GM04503 (cell line): ENCODE measurements at regions not wholly inside any gene's neighbourhood (a gene's known extent, or its start where the extent isn't known, plus 50 kb on each side); places are given as distances from the start of the nearest gene placed in this dataset.
"Not testable (repeated sequence)": the region's sequence is repeated elsewhere in the genome, so short reads cannot be mapped to it uniquely, and the experiment has no call there.

Experiments
- DNase-seq: peaks from one replicate; pipeline ENCODE4 v3.0.0-alpha.2; 2012; ENCODE audit warnings: low read depth

DNA sequence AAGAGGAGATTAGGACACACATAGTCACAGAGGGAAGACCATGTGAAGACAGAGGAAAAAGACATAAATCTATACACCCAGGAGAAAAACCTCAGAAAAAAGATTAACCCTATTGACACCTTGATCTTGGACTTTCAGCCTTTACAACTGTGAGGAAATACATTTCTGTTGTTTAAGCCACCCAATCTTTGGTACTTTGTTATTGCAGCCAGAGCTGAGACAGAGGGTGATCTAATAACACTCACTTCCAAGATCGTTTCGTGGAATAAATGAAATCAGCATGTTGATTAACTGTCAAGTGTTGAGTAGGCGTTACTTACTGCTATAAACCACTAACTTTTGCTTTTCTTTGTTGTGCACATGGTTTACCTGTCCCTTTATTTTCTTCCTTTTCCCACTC is 361.2 kb upstream of the RIOK2 start:
- no peak for DNase-seq

DNA sequence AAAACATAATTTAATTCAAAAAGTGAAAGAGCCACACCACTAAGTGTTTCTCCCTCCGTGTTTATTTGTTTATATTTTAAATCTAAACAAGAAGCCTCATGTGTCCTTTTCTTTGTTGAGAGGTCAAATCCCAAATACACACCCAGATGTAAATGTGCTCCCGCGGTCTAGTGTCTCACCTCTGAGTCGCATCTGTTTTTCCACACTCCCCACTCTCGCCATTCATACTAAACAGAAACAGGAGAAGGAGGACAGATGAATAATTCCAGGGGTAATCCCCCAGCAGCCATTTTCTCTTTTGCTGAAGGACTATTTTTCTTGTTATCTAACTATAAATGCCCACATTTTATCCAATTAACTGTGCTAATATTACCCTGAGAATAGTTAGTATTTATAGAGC is 361.6 kb upstream of the RIOK2 start:
- DNase-seq: no peak

DNA sequence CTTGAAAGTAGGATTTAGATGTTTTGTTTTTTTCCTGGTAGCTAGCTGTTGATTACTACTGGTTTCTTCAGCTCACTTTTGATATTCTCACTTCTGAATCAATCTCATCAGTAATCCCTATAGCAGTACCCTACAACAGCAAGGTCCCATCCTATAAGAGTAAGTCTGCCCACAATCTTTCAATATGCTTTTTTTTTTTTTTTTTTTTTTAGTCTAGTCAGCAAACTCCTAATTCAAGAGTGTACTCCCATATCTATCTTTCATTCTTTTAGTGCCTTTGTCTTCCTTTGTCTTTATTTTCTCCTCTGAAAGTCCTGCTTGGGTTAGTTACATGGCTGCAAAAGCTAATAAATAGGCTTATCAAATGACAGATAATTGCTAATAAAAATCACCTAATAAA is 362.4 kb upstream of the RIOK2 start:
- DNase-seq: no peak

DNA sequence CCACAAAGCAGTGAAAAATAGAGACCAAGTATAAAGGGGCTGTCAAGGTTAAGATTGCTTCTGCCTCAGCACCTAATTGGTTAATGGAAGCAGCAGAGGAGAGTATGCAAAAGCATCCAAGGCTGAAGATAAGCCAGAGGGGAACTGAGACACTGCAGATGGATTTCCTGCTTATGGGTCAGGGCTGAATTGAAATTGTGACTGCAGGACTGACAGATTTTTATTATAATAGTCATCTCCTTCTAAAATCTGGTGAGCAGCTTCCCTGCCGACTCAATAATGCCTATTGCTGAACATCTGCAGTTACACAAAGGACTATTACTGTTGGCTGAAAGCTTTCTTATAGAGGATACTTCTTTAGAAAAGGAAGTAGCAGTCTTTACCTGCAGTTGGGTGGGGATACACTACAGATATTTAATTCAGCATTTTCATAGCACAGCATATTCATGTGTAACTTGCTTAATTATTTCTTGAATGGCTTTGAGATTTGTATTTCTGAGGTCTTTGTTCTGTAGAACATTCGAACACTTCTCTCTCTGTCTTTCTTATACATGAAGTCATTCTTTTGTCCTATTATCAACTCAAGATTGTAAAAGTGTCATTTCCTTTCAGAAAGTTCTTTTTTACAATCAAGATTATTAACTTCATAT is 363.0 kb upstream of the RIOK2 start:
- no peak for DNase-seq

DNA sequence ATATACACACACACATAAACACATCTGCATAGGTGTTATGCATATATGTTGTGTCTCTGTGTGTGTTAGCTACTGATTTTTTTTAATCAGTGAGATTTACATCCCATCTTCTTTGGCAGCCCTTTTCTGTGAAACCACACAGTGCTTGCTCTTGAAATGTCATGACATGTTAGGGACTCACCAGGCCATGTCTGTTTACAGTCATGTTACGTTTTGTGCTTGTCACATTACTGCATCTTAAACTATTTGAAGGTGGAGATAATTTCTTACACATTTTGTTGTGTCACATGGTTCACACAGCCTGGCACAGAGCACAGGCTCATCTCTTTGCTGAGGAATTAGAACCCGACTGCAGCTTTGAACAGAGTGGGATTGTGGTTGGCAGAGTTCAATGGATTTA is 364.4 kb upstream of the RIOK2 start:
- DNase-seq: no peak

DNA sequence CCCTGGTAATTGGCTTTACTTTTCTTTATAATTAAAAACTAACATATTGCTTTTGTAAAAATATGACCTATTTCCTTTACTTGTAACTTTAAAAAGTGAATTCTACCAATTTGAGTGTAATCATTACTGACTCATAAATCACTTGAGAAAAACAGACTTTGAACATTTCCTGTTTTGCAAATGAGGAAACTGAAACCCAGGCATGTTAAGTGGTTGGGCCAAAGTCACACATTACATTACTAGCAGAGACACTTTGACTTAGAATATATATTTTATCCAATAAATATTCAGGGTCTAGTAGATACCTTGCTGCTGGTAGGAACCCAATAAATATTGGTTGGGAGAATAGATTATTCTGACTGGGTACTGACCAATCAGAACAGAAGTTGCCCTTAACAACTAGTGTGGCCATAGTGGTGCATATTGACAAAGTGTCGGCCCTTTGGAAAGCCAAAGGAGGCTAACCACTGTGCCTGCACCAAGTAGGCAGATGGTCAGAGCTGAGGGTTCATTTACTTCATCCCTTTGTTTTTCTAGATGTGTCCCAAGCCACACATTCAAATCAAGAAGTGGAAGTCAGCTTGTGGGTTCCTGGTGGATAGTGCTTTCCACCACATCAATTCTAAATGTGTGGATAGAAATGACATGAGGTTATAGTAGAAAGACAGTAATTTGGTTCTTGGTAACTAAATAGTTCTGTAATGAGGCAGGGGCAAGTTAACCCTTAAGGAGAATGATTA is 365.1 kb upstream of the RIOK2 start:
- no peak for DNase-seq

DNA sequence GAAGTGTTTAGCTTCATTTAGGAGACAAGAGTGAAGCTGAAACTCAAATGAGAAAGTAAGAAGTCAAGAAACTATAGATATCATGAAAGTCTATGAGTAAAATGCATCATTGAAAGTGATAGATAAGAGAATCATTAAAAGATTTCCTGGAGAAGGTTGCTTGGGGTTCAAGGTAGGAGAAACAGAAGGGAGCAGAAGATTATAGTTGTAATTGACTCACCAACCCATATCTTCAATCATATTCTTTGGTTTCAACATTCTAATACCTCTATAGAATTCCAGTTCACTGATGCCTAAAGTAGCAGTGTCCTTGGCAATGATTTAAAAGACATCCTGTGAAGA is 365.7 kb upstream of the RIOK2 start:
- DNase-seq: no peak

DNA sequence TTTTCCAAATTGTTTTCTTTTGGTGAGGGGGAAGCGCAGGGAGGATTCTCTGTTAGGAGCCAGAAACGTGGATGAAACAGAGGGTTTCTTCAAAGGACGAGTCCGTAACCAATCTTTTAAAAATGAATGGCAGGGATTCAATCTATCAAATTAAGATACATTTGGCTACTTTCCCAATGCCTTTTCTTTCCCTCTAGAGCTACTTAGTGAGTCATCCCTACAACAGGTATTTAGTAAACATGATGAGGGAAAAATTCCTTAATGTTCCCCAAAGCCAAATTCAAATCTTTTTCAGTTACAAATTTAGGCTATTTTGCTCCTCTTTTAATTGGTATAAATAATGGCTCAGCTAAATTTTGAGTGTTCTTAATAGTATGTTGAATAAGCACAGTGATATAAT is 366.4 kb upstream of the RIOK2 start:
- no peak for DNase-seq

DNA sequence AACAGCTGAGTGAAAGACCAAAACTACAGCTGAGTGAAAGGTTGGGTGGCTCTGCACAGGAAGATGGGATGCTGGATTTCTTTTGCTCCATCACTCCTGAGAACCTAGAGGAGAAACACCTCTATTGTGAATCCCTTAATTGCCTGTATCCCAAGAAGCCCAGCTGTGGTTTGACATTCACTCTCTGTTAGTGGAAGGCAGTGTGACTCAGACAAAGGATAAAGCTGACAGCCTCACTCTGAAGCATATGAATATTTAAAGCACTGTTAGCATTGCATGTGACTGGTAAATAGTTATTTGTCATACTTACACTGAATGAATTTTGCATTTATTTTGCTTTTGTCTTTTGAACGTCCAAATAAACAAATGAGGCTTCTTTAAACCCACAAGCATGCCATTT is 367.1 kb upstream of the RIOK2 start:
- DNase-seq: no peak

DNA sequence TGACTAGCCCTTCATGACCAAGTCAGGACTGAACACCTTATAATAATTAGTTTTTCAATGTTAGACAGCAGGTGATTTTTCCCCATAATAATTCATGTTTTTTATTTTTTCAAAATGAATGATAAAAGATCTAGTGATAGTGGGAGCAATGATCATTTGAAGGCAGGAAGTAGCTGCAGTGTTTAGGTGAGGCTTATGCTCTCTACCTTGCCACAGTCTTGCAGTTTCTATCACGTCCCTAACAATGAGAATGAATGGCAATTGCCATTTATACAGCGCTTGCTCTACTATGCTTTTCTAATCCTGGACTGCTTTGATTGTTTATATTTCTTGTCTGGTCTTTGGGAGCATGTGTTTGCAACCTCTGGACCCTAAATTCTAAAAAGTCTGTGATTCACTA is 367.8 kb upstream of the RIOK2 start:
- DNase-seq: no peak

DNA sequence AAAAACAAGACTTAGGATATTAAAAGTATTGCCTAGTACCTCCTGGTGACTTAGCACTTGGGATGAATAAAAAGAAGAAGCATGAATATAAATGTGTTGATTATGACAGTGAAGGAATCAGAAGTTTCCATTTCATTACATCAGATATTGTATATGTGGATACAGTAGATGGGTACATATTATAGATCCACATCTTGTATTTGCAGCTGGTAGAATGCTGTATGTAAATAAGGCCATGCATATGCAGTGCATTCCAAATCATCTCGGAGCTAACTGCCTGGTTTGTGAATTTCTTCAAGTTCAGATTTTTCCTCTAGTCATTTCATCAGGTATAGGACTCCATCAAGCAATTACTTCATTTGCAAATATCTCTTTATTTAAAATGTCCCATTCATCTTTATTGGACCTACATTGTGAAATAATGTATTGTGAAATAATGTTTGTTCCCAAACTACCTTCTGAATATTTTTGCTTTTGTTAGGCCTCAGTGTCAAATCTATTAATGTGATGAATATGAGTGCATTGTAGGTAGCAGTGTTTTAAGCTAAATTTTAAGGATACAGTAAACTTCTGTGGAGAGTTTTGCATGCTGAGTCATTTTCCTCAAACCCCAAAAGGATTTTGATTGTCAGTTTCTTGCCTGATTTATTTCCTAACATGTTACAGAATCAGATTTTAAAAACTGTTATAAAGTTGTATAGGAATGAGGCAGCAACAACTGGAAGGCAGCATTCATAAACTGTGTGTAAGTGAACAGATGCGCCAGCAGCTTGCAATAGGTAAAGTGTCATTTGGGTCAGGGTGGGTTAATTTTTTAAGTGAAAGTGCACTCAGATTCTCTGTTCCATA is 370.8 kb upstream of the RIOK2 start:
- DNase-seq: no peak

DNA sequence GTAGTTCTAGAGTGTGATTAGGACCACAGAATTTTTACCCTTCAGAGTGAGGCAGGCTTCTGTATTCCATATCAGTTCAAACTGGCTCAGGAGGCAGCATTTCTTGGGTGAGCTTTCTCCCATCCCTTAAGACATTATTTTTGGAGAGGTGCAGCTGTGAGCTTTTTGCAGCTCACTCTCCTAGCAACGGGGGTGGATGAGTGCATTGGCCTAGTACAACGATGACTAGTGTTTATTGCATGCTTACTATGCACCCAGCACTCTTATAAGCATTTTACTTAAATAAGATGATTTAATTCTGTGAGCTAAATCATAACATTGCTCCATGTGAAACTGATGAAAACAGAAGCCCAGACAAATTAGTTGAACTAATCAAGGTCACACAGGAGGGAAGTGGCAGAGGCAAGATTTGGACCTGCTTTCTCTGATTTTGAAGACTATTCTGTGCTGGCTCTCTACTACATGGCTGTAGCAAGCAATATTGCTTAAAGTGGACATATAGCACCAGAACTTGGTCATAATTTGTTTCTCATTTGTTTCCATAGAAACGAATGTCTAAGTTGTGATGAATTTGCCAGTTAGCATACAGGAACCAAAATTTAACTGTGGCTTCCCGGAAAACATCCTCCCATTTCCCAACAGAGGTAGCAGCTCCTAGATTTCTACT is 372.1 kb upstream of the RIOK2 start:
- DNase-seq: no peak

DNA sequence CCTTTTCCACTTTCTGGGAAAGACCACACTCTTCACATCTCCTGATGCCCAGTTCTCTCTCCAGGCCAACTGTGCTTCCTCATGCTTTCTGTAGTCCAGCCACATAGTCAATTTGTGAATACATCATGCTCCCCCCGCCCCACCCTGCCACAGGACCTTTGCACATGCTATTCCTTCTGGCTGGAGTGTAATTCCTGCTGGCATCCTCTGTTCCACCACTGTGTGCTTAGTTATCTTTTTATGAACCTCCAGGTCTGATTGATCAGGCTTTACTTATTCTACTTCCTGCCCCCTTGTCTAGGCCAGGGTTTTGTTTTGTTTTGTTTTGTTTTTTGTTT is 372.6 kb upstream of the RIOK2 start:
- no peak for DNase-seq

DNA sequence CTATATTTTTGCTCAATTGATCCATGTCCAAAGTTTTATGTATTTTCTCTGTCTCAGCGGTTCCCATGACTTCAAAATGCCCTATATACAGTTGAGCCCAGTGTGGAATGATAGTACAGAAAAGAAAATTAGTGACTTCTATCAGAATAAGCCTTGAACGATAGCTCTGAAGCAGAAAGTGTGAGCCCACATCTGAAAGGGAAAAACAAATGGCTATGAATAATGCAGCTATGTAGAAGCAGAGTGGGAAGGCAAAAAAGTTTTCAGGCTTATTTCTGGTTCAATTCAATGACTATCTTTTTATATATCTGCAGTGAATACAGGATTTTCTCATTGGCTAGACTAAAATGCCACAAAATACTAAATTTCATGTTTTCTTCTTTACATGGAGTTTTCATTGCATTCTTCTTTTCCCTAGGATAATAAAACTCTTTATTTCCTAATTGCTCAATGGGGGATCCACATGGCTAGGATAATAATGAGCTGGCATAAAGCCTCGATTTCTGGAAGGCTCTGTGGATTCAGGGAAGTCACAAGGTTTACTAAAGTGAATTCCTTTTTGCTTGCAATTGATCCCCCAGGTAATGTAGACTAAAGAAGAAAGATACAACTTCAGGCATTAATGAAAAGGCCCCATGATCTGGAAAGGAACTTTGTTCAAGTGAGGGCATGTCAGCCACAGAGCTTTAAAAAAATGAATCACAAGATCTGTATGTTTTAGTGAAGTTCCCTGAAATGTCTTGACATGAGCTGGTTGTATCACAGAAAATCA is 377.0 kb upstream of the RIOK2 start:
- DNase-seq: no peak

DNA sequence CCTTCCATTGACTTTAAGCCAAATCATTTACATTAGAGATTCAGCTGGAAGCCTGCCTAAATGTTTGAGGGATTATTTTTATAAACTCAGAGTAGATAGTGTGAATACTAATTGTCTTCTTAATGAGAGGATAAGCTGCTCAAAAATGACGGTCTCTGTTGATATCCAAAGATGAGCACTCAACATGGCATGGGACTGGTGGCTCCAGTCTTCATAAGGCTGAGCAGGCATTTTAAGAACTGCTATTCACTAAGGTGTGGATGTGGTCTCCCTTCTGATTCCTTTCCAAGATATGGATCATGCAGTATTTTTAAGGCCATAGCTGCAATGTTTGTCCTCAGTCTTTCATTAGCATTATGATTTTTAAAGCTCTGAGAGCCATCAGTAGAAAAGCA is 377.5 kb upstream of the RIOK2 start:
- DNase-seq: no peak

DNA sequence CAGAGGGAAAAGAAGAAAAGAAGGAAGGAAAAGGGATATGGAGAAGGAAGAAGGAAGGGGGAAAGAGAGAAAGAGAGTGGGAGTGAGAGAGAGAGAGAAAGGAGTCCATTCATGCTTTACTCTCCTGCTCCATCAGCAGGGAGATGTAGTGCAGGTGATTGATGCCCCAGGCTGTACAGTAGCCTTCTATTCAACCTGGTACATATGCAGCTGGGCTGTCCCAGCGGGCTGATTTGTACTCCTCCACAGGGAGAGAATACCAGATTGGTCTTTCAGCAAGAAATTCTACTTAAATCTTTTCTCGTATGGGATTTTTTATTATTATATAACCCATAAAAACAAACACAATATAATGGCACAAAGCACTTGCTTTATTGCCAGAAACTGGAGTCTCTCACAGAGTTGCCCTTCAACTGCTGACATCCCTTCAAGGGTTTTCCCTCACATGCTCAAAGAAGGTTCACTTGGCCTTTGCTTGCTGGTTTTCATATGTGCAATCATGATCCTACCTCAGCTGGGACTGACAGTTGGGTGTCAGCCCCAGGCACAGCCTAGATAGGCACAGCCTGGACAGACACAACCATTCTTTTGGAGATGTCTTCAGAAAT is 380.1 kb upstream of the RIOK2 start:
- DNase-seq: no peak

DNA sequence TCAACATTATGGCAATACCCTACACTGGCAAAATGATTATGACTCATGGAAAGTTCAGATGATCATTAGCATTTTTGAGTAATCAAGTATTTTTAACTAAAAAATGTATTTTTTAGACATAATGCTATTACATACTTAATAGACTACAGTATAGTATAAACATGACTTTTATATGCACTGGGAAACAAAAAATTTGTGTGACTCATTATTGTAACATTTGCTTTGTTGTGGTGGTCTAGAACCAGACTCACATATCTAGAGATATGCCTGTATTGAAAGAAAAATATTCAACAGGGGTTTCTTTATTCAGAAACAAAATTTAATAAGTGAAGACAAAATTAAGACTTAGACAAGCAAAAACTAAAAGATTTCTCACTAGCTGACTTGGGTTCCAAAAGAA is 385.3 kb upstream of the RIOK2 start:
- no peak for DNase-seq

DNA sequence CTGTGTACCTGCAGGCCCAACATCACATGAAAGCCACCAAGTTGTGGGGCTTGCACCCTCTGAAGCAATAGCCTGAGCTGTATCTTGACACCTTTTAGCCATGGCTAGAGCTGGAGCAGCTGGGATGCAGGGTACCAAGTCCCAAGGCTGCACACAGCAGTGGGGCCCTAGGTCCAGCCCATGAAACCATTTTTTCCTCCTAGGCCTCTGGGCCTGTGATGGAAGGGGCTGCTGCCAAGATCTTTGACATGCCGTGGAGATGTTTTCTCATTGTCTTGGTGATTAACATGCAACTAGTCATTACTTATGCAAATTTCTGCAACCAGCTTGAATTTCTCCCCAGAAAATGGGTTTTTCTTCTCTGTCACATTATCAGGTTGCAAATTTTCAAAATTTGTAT is 387.2 kb upstream of the RIOK2 start:
- no peak for DNase-seq

DNA sequence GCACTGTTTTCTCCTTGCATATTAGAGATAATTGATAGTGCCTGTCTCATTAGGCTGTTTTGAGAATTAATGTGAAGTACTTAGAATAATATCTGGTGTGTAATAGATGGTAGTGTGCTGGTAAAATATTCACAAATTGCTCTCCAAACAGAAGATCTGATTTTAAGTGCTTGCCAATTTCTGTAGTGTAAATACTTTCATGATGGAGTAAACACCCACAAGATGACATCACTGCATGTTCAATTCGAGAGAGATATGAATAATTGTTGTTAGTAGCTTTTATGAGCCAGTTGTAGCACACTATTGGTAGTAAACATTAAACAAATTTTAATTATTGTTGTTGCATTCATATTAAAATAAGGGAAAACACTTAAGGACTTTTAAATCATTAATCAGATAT is 392.3 kb upstream of the RIOK2 start:
- no peak for DNase-seq

DNA sequence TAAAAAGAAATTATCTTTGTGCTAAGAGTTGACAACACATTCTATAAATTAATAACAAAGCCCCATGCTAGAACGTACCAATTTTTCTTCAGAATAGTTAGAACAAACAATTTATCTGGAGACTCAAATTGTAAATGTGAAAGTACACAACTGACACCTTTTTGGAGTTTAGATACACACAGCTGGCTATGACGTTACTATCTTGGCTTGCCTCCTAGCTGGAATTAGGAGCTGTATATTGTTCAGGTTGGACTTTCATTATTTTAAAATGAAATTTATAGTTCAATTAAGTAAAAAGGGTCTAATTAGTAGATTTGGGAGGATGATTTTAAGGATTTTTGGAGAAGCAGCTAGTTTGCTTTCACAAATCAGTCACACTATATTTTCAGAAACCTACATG is 393.9 kb upstream of the RIOK2 start:
- no peak for DNase-seq

DNA sequence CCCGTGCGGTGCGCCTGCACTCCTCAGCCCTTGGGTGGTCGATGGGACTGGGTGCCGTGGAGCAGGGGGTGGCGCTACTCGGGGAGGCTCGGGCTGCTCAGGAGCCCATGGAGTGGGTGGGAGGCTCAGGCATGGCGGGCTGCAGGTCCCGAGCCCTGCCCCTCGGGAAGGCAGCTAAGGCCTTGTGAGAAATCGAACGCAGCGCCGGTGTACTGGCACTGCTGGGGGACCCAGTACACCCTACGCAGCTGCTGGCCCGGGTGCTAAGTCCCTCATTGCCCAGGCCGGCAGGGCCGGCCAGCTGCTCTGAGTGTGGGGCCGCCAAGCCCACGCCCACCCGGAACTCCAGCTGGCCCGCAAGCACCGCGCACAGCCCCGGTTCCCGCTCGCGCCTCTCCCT is 396.9 kb upstream of the RIOK2 start:
- DNase-seq: not testable (repeated sequence)

DNA sequence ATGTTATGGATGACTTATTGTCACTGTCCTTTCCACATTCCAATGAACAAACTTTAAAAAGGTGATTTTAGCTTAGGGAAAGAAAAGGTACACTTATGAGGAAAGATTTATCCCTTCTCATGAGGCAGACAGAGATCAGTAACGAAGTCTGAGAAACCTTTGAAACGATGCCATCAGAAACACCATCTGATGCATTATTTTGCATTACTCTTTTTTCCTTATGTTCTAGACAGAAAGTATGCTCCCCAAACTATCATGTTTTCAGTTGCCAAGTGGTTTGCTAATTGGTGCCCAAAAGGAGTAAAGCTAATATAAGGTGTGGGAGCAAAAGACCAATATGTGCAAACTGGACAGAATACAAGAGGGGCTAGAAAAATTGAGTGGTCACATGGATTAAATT is 397.7 kb upstream of the RIOK2 start:
- no peak for DNase-seq
